Transverse colon (tissue), 4 donors: ENCODE measurements at regions not wholly inside any gene's neighbourhood (a gene's known extent, or its start where the extent isn't known, plus 50 kb on each side); places are given as distances from the start of the nearest gene placed in this dataset.

Experiments
- EP300 ChIP-seq: sonication (generic); formaldehyde crosslinking; IDR thresholded peaks from one replicate; pipeline ENCODE4 v1.6.1; 2017; ENCODE audit warnings: antibody characterized with exemption, low read depth
- POLR2A ChIP-seq: fragments of 450-650 bp; IDR thresholded peaks from one replicate; pipeline ENCODE4 v1.6.1; 2016; ENCODE audit warnings: antibody characterized with exemption, mild to moderate bottlenecking, moderate library complexity
- POLR2AphosphoS5 ChIP-seq, 3 donors: sonication (generic); formaldehyde crosslinking; IDR thresholded peaks; one replicate each; pipeline ENCODE4 v1.6.1; 2016; ENCODE audit warnings: antibody characterized with exemption in 3 of 3
- TF ChIP-seq, protein P1 (sequence below), 5 experiments: fragments of 200-600 bp in 3 of 5; fragments of 450-650 bp in 2 of 5; sonication (generic) in 3 of 5; IDR thresholded peaks; 1 replicate in 2 of 5; 2 replicates in 3 of 5; pipeline ENCODE4 v1.5.1; 2016 to 2017; ENCODE audit warnings: antibody characterized with exemption in 5 of 5, inconsistent platforms in 3 of 5, mild to moderate bottlenecking in 2 of 5, moderate library complexity in 1 of 5

- TF ChIP-seq POLR2AphosphoS5 (IDR thresholded peaks at IDR 0.05) (no peak), EP300 (no peak), POLR2A (no peak)
- TF ChIP-seq, protein P1, sequence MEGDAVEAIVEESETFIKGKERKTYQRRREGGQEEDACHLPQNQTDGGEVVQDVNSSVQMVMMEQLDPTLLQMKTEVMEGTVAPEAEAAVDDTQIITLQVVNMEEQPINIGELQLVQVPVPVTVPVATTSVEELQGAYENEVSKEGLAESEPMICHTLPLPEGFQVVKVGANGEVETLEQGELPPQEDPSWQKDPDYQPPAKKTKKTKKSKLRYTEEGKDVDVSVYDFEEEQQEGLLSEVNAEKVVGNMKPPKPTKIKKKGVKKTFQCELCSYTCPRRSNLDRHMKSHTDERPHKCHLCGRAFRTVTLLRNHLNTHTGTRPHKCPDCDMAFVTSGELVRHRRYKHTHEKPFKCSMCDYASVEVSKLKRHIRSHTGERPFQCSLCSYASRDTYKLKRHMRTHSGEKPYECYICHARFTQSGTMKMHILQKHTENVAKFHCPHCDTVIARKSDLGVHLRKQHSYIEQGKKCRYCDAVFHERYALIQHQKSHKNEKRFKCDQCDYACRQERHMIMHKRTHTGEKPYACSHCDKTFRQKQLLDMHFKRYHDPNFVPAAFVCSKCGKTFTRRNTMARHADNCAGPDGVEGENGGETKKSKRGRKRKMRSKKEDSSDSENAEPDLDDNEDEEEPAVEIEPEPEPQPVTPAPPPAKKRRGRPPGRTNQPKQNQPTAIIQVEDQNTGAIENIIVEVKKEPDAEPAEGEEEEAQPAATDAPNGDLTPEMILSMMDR (IDR thresholded peaks at IDR 0.05) = no peak
Observed at GRCh38 chr20:58096880-58097423, 131.5 kb downstream of the ANKRD60 start.
